SU-DHL-6 (cell line): ENCODE measurements at regions not wholly inside any gene's neighbourhood (a gene's known extent, or its start where the extent isn't known, plus 50 kb on each side); places are given as distances from the start of the nearest gene placed in this dataset.

Experiments
- H2AFZ ChIP-seq: fragments of 200-600 bp; sonication (generic); 2 replicates; pipeline ENCODE4 v1.6.1; 2014; ENCODE audit warnings: low read depth, mild to moderate bottlenecking, moderate library complexity, mixed read lengths, antibody characterized with exemption, low read length; ENCODE audit not compliant: severe bottlenecking
- H3F3A ChIP-seq: fragments of 200-600 bp; shearing (Covaris generic); 2 replicates; pipeline ENCODE4 v1.6.0; 2016; ENCODE audit warnings: antibody characterized with exemption, mild to moderate bottlenecking; ENCODE audit not compliant: insufficient read depth
- H3K27ac ChIP-seq: fragments of 200-600 bp; sonication (generic); 2 replicates; pipeline ENCODE4 v1.5.1; 2016; ENCODE audit warnings: low read depth, mild to moderate bottlenecking, low read length, moderate library complexity, mixed read lengths
- H3K27me3 ChIP-seq: fragments of 200-600 bp; sonication (generic), shearing (Covaris generic); 2 replicates; pipeline ENCODE4 v1.6.0; 2014; ENCODE audit warnings: mild to moderate bottlenecking, low read length
- H3K36me3 ChIP-seq: fragments of 200-600 bp; sonication (generic); 2 replicates; pipeline ENCODE4 v1.6.1; 2014; ENCODE audit warnings: mild to moderate bottlenecking, low read length, mixed read lengths
- H3K4me2 ChIP-seq: fragments of 300-600, 200-600 bp; shearing (Covaris generic), sonication (generic); 2 replicates; pipeline ENCODE4 v1.6.0; 2014; ENCODE audit warnings: low read length, low read depth, mild to moderate bottlenecking; ENCODE audit not compliant: poor library complexity, severe bottlenecking
- H3K4me3 ChIP-seq: fragments of 200-600 bp; sonication (generic); 2 replicates; pipeline ENCODE4 v1.5.1; 2014; ENCODE audit warnings: antibody characterized with exemption, low read length, mild to moderate bottlenecking, mixed read lengths; ENCODE audit not compliant: insufficient read depth, poor library complexity, severe bottlenecking
- H3K79me2 ChIP-seq: fragments of 200-600 bp; sonication (generic); 2 replicates; pipeline ENCODE4 v1.6.1; 2014; ENCODE audit warnings: mild to moderate bottlenecking, low read length, moderate library complexity; ENCODE audit not compliant: insufficient read depth
- H3K9ac ChIP-seq: fragments of 200-600 bp; sonication (generic); 2 replicates; pipeline ENCODE4 v1.7.0; 2014; ENCODE audit warnings: mild to moderate bottlenecking, low read length
- H3K9me2 ChIP-seq: fragments of 200-600 bp; sonication (generic); replicated peaks from 2 replicates; pipeline ENCODE4 v1.6.1; 2014; ENCODE audit warnings: low read length; ENCODE audit not compliant: insufficient read depth
- H3K9me3 ChIP-seq: fragments of 200-600 bp; sonication (generic); 2 replicates; pipeline ENCODE4 v1.6.1; 2014; ENCODE audit warnings: low read length, mixed read lengths; ENCODE audit not compliant: insufficient read depth
- H4K20me1 ChIP-seq: fragments of 200-600 bp; sonication (generic); 2 replicates; pipeline ENCODE4 v1.6.1; 2014; ENCODE audit warnings: low read depth, mild to moderate bottlenecking, antibody characterized with exemption, low read length, moderate library complexity, mixed read lengths
- CTCF ChIP-seq: fragments of 200-600 bp; sonication (generic); IDR thresholded peaks from one replicate; pipeline ENCODE4 v1.5.1; 2017; ENCODE audit warnings: antibody characterized with exemption, mild to moderate bottlenecking, low read length, moderate library complexity; ENCODE audit not compliant: insufficient read depth, poor library complexity, severe bottlenecking
- EZH2phosphoT487 ChIP-seq: fragments of 200-600 bp; sonication (generic), shearing (Covaris generic); conservative IDR thresholded peaks from 2 replicates; pipeline ENCODE4 v1.6.1; 2018; ENCODE audit warnings: mild to moderate bottlenecking, antibody characterized with exemption, low read length, moderate library complexity, mixed read lengths

- Histone ChIP-seq H3K27ac (no peak overlapping the region), H3K4me2 (no peak overlapping the region), H3K27me3 (no peaks in the 10 kb centered on the region), H4K20me1 (no peaks in the 10 kb centered on the region), H3K36me3 (no peaks in the 10 kb centered on the region), H3F3A (no peaks in the 10 kb centered on the region), H3K9me3 (no peaks in the 10 kb centered on the region), H3K4me3 (no peak overlapping the region), H3K9ac (no peak overlapping the region), H3K9me2 (no peaks in the 10 kb centered on the region), H3K79me2 (no peaks in the 10 kb centered on the region), H2AFZ (no peak overlapping the region)
- TF ChIP-seq EZH2phosphoT487 (no peak), CTCF (no peak)
Measured at GRCh38 chr12:89140602-89141238, 211.6 kb downstream of the DUSP6 start.

- H3K36me3 ChIP-seq = no peaks in the 10 kb centered on the region
- TF ChIP-seq CTCF (no peak), EZH2phosphoT487 (no peak)
- no peaks in the 10 kb centered on the region for H3F3A ChIP-seq
- H3K27ac ChIP-seq = no peak overlapping the region
- H2AFZ ChIP-seq = no peak overlapping the region
- H4K20me1 ChIP-seq = no peaks in the 10 kb centered on the region
- H3K27me3 ChIP-seq = no peaks in the 10 kb centered on the region
- no peak overlapping the region for H3K4me3 ChIP-seq
- no peaks in the 10 kb centered on the region for H3K9me3 ChIP-seq
- H3K79me2 ChIP-seq = no peaks in the 10 kb centered on the region
- no peaks in the 10 kb centered on the region for H3K9me2 ChIP-seq
- no peak overlapping the region for H3K4me2 ChIP-seq
- H3K9ac ChIP-seq = no peak overlapping the region
Measured at GRCh38 chr12:89140141-89140540, 212.2 kb downstream of the DUSP6 start.

GRCh38 chr12:89139390-89139789 is 212.9 kb downstream of the DUSP6 start:
- no peaks in the 10 kb centered on the region for H3K79me2 ChIP-seq
- H3K4me3 ChIP-seq = no peak overlapping the region
- H3K9me3 ChIP-seq = no peaks in the 10 kb centered on the region
- H3K9me2 ChIP-seq = no peaks in the 10 kb centered on the region
- no peaks in the 10 kb centered on the region for H3K27me3 ChIP-seq
- H3K4me2 ChIP-seq = no peak overlapping the region
- no peak overlapping the region for H3K27ac ChIP-seq
- TF ChIP-seq CTCF (no peak), EZH2phosphoT487 (no peak)
- H2AFZ ChIP-seq = no peak overlapping the region
- no peaks in the 10 kb centered on the region for H4K20me1 ChIP-seq
- H3K9ac ChIP-seq = no peak overlapping the region
- H3K36me3 ChIP-seq = no peaks in the 10 kb centered on the region
- H3F3A ChIP-seq = no peaks in the 10 kb centered on the region
